ENCODE measurements at regions not wholly inside any gene's neighbourhood (a gene's known extent, or its start where the extent isn't known, plus 50 kb on each side); places are given as distances from the start of the nearest gene placed in this dataset.

GRCh38 chr3:27585429-27585828, 101.2 kb upstream of the SLC4A7 start:
- TF ChIP-seq CTCF (IDR thresholded peaks at IDR 0.05) (no peak), POLR2A (IDR thresholded peaks at IDR 0.05) (no peak)
